CD14-positive monocyte (primary cell): ENCODE measurements at regions not wholly inside any gene's neighbourhood (a gene's known extent, or its start where the extent isn't known, plus 50 kb on each side); places are given as distances from the start of the nearest gene placed in this dataset.
"Not testable (repeated sequence)": the region's sequence is repeated elsewhere in the genome, so short reads cannot be mapped to it uniquely, and the experiment has no call there.

Source experiments
- DNase-seq, 3 donors: peaks; one replicate each; pipeline ENCODE4 v3.0.0-alpha.2; 2011 to 2022
- H2AFZ ChIP-seq: 2 replicates; pipeline ENCODE4 v1.6.0; 2012; ENCODE audit warnings: mild to moderate bottlenecking, low read depth, low read length, inconsistent platforms; ENCODE audit not compliant: insufficient read depth, poor library complexity, severe bottlenecking
- H3K27ac ChIP-seq, 2 donors: 1 replicate in 1 of 2; 2 replicates in 1 of 2; pipeline ENCODE4 v1.5.1; 2012 to 2013; ENCODE audit warnings: low read length in 2 of 2, control low read depth in 1 of 2, inconsistent platforms in 1 of 2, low read depth in 1 of 2, mild to moderate bottlenecking in 1 of 2
- H3K27me3 ChIP-seq, 2 donors: one replicate each; pipeline versions ENCODE4 v1.6.0 to v1.6.1; 2011 to 2013; ENCODE audit warnings: low read length in 2 of 2; ENCODE audit not compliant: control insufficient read depth in 2 of 2, insufficient read depth in 2 of 2
- H3K36me3 ChIP-seq, 2 donors: replicated peaks in 1 of 2; 1 replicate in 1 of 2; 2 replicates in 1 of 2; pipeline versions ENCODE4 v1.5.1 to v1.6.1; 2012 to 2013; ENCODE audit warnings: low read length in 2 of 2, control low read depth in 1 of 2, inconsistent platforms in 1 of 2, mild to moderate bottlenecking in 1 of 2; ENCODE audit not compliant: insufficient read depth in 2 of 2, control insufficient read depth in 1 of 2
- H3K4me1 ChIP-seq, 2 donors: 1 replicate in 1 of 2; 2 replicates in 1 of 2; pipeline versions ENCODE4 v1.5.1 to v1.6.1; 2012 to 2013; ENCODE audit warnings: low read length in 2 of 2, control low read depth in 1 of 2, inconsistent platforms in 1 of 2, mild to moderate bottlenecking in 1 of 2, moderate library complexity in 1 of 2; ENCODE audit not compliant: insufficient read depth in 2 of 2, control insufficient read depth in 1 of 2
- H3K4me2 ChIP-seq: replicated peaks from 2 replicates; pipeline ENCODE3; 2012; ENCODE audit warnings: low read length, moderate library complexity, mild to moderate bottlenecking; ENCODE audit not compliant: poor library complexity, severe bottlenecking; ENCODE audit errors: extremely low read depth
- H3K4me3 ChIP-seq, 3 experiments: fragments of 200-600 bp in 1 of 3; sonication (generic) in 1 of 3; replicated peaks in 1 of 3; 1 replicate in 2 of 3; 2 replicates in 1 of 3; pipeline ENCODE4 v1.5.1; 2011 to 2013; ENCODE audit warnings: low read length in 3 of 3, mild to moderate bottlenecking in 3 of 3, control low read depth in 2 of 3, low read depth in 2 of 3, inconsistent platforms in 1 of 3, moderate library complexity in 1 of 3
- H3K79me2 ChIP-seq: 2 replicates; pipeline ENCODE4 v1.6.0; 2012; ENCODE audit warnings: mild to moderate bottlenecking, control low read depth, inconsistent platforms, low read length, moderate library complexity; ENCODE audit not compliant: insufficient read depth
- H3K9ac ChIP-seq: 2 replicates; pipeline ENCODE4 v1.6.0; 2017; ENCODE audit warnings: low read length, mild to moderate bottlenecking; ENCODE audit not compliant: insufficient read depth, poor library complexity, severe bottlenecking
- H3K9me3 ChIP-seq, 2 donors: replicated peaks in 1 of 2; 1 replicate in 1 of 2; 2 replicates in 1 of 2; pipeline versions ENCODE4 v1.5.1 to v1.6.1; 2012 to 2013; ENCODE audit warnings: low read length in 2 of 2, control low read depth in 1 of 2; ENCODE audit not compliant: control insufficient read depth in 1 of 2, insufficient read depth in 1 of 2
- H4K20me1 ChIP-seq: 2 replicates; pipeline ENCODE4 v1.6.0; 2012; ENCODE audit warnings: mild to moderate bottlenecking, low read length, control low read depth, moderate library complexity; ENCODE audit not compliant: insufficient read depth
- H3K27ac Mint-ChIP-seq, 7 donors: one replicate each; pipeline ENCODE4 v1.8.0; 2020; ENCODE audit warnings: mild to moderate bottlenecking in 7 of 7, mixed read lengths in 7 of 7, moderate library complexity in 6 of 7, inconsistent platforms in 2 of 7
- H3K27me3 Mint-ChIP-seq, 3 donors: one replicate each; pipeline ENCODE4 v1.8.0; 2021 to 2022; ENCODE audit warnings: low read depth in 3 of 3, mild to moderate bottlenecking in 3 of 3, mixed read lengths in 3 of 3, moderate library complexity in 3 of 3, inconsistent platforms in 1 of 3
- H3K36me3 Mint-ChIP-seq, 2 donors: one replicate each; pipeline ENCODE4 v1.8.0; 2020; ENCODE audit warnings: mixed read lengths in 2 of 2, inconsistent platforms in 1 of 2, mild to moderate bottlenecking in 1 of 2
- H3K4me1 Mint-ChIP-seq: one replicate; pipeline ENCODE4 v1.8.0; 2020; ENCODE audit warnings: mild to moderate bottlenecking, mixed read lengths
- H3K4me3 Mint-ChIP-seq, 2 donors: one replicate each; pipeline ENCODE4 v1.8.0; 2020; ENCODE audit warnings: mild to moderate bottlenecking in 2 of 2, mixed read lengths in 2 of 2, moderate library complexity in 1 of 2
- H3K9me3 Mint-ChIP-seq, 7 donors: one replicate each; pipeline ENCODE4 v1.8.0; 2020 to 2022; ENCODE audit warnings: mixed read lengths in 7 of 7, mild to moderate bottlenecking in 6 of 7, moderate library complexity in 6 of 7, inconsistent platforms in 2 of 7
- WGBS: methylation state at CpG from one replicate; pipeline ENCODE4 v1.1.5; 2013; ENCODE audit warnings: missing lambda C conversion rate; ENCODE audit not compliant: insufficient coverage; 5-methylcytosine and 5-hydroxymethylcytosine counted together
- intact Hi-C, 2 donors: fragments of 100-400 bp; cut with micrococcal nuclease; formaldehyde crosslinking; loops; one replicate each; pipeline versions ENCODE4 v1.15.0 to v1.15.1; 2023
- TF ChIP-seq, protein P1 (sequence below): fragments of 200-600 bp; IDR thresholded peaks from one replicate; pipeline ENCODE4 v1.8.0; 2022; ENCODE audit warnings: antibody characterized with exemption, mild to moderate bottlenecking

DNA sequence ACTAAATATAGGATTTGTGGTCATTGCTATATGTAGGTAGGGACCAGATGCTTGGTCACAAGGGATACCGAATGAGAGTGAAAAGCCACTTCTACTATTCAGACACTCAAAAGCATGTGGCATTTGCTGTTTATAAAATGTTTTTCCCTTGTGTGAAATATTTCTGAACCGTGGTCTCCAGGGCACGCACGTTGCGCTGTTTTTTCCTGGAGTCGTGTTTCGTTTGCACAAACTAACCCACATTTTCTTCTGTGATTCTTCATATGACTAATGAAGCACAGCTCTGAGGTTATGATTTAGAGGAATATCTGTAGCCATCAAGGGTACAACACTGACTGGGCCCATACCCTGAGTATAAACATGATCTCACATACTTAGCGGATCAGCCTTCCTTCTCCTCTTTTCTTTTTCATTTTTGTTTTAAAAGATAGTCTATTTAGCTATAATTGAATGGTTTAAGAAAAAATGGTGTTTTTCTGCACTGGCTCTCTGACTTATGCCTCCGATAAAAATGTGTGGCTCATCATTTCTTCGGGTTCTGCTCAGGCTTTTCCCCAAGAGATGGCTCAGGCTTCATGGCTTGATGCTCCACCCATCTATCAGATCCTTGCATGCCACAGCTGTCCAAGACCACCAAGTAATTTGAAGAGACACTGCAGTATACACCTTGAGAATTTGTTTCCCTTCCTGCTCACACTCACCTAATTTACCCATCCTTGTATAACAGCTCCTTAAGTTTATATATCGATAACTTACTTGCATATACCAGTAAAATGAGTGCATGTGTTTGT, 59.9 kb upstream of the HBS1L start:
- no peak overlapping the region for H3K4me2 ChIP-seq
- Mint-ChIP-seq H3K4me1 (peaks cover 23% of the 10 kb centered on the region), H3K9me3 (peaks cover 0 to 2% (median 0%) of the 10 kb centered on the region in 7 donors), H3K36me3 (no peaks in the 10 kb centered on the region), H3K27ac (no peak overlapping the region), H3K4me3 (no peak overlapping the region), H3K27me3 (no peaks in the 10 kb centered on the region)
- WGBS: 100% methylated on average over 1 of the region's 11 CpGs
- no peaks in the 10 kb centered on the region for H3K36me3 ChIP-seq
- no peaks in the 10 kb centered on the region for H3K27me3 ChIP-seq
- intact Hi-C loops: no loop called here
- H3K9me3 ChIP-seq: no peaks in the 10 kb centered on the region
- H3K4me3 ChIP-seq: no peak overlapping the region
- no peaks in the 10 kb centered on the region for H4K20me1 ChIP-seq
- H2AFZ ChIP-seq: no peak overlapping the region
- H3K9ac ChIP-seq: no peak overlapping the region
- TF ChIP-seq, protein P1, sequence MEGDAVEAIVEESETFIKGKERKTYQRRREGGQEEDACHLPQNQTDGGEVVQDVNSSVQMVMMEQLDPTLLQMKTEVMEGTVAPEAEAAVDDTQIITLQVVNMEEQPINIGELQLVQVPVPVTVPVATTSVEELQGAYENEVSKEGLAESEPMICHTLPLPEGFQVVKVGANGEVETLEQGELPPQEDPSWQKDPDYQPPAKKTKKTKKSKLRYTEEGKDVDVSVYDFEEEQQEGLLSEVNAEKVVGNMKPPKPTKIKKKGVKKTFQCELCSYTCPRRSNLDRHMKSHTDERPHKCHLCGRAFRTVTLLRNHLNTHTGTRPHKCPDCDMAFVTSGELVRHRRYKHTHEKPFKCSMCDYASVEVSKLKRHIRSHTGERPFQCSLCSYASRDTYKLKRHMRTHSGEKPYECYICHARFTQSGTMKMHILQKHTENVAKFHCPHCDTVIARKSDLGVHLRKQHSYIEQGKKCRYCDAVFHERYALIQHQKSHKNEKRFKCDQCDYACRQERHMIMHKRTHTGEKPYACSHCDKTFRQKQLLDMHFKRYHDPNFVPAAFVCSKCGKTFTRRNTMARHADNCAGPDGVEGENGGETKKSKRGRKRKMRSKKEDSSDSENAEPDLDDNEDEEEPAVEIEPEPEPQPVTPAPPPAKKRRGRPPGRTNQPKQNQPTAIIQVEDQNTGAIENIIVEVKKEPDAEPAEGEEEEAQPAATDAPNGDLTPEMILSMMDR: no peak
- H3K79me2 ChIP-seq: no peaks in the 10 kb centered on the region
- no peak overlapping the region for H3K27ac ChIP-seq
- DNase-seq: no peak
- peaks cover 9 to 10% of the 10 kb centered on the region in 2 donors for H3K4me1 ChIP-seq

- Mint-ChIP-seq H3K4me3 (no peak overlapping the region), H3K27me3 (no peaks in the 10 kb centered on the region), H3K4me1 (peaks cover 21% of the 10 kb centered on the region), H3K27ac (no peak overlapping the region), H3K36me3 (no peaks in the 10 kb centered on the region), H3K9me3 (peaks cover 0 to 2% (median 0%) of the 10 kb centered on the region in 7 donors)
- H3K4me1 ChIP-seq: peaks cover 9 to 10% of the 10 kb centered on the region in 2 donors
- TF ChIP-seq, protein P1: no peak
- no peaks in the 10 kb centered on the region for H3K36me3 ChIP-seq
- no peaks in the 10 kb centered on the region for H3K79me2 ChIP-seq
- no peak overlapping the region for H2AFZ ChIP-seq
- intact Hi-C loops: no loop called here
- H3K4me2 ChIP-seq: no peak overlapping the region
- H3K9me3 ChIP-seq: no peaks in the 10 kb centered on the region
- no peaks in the 10 kb centered on the region for H3K27me3 ChIP-seq
- DNase-seq: no peak
- H3K4me3 ChIP-seq: no peak overlapping the region
- H3K9ac ChIP-seq: no peak overlapping the region
- no peaks in the 10 kb centered on the region for H4K20me1 ChIP-seq
- no peak overlapping the region for H3K27ac ChIP-seq
- WGBS: 100% methylated on average over 2 of the region's 2 CpGs
These were observed 59.2 kb upstream of the HBS1L start for GRCh38 chr6:135113860-135114259.

GRCh38 chr6:135112951-135113350, 58.3 kb upstream of the HBS1L start:
- DNase-seq, H3K9me3 Mint-ChIP-seq, H3K36me3 Mint-ChIP-seq, intact Hi-C loops, H4K20me1 ChIP-seq, H3K9me3 ChIP-seq, H3K9ac ChIP-seq, H3K27ac Mint-ChIP-seq, H3K27me3 Mint-ChIP-seq, H3K27ac ChIP-seq, H3K4me2 ChIP-seq, H3K4me3 ChIP-seq, H2AFZ ChIP-seq, H3K4me3 Mint-ChIP-seq, H3K36me3 ChIP-seq, H3K27me3 ChIP-seq, H3K4me1 ChIP-seq, H3K79me2 ChIP-seq: not testable (repeated sequence)
- WGBS: no CpG with 5 or more reads among the region's 1 CpG
- H3K4me1 Mint-ChIP-seq: peaks cover 24% of the 10 kb centered on the region
